HS-27A (cell line): ENCODE measurements at regions not wholly inside any gene's neighbourhood (a gene's known extent, or its start where the extent isn't known, plus 50 kb on each side); places are given as distances from the start of the nearest gene placed in this dataset.

Experiments used
- DNase-seq: peaks from one replicate; pipeline ENCODE4 v3.0.0-alpha.2; 2012; ENCODE audit warnings: low read depth, missing footprints

- no peak for DNase-seq
Observed at GRCh38 chr1:168631671-168632400, 55.4 kb downstream of the XCL1 start.

- no peak for DNase-seq
Observed at GRCh38 chr1:168634951-168635532, 58.6 kb downstream of the XCL1 start.

GRCh38 chr1:168636200-168636599, 59.8 kb downstream of the XCL1 start:
- DNase-seq: no peak

- peak; percentile 41 for DNase-seq
Observed at GRCh38 chr1:168636642-168637111, 60.3 kb downstream of the XCL1 start.

- no peak for DNase-seq
Observed at GRCh38 chr1:168637350-168637991, 61.1 kb downstream of the XCL1 start.

- DNase-seq: no peak
Observed at GRCh38 chr1:168638884-168639283, 62.5 kb downstream of the XCL1 start.

- no peak for DNase-seq
Observed at GRCh38 chr1:168640182-168640581, 63.8 kb downstream of the XCL1 start.

- no peak for DNase-seq
Observed at GRCh38 chr1:168640836-168641235, 64.4 kb downstream of the XCL1 start.

GRCh38 chr1:168643152-168643551, 66.7 kb downstream of the XCL1 start:
- peak; percentile 54 for DNase-seq
